Spleen (tissue), 11 donors: ENCODE measurements at regions not wholly inside any gene's neighbourhood (a gene's known extent, or its start where the extent isn't known, plus 50 kb on each side); places are given as distances from the start of the nearest gene placed in this dataset.
"Not testable (repeated sequence)": the region's sequence is repeated elsewhere in the genome, so short reads cannot be mapped to it uniquely, and the experiment has no call there.

Experiments
- DNase-seq: peaks from one replicate; pipeline ENCODE4 v3.0.0-alpha.2; 2020
- H3K27ac ChIP-seq, 8 donors: fragments of 200-600 bp; sonication (generic) in 7 of 8; 1 replicate in 4 of 8; 2 replicates in 4 of 8; pipeline versions ENCODE4 v1.5.0 to v1.8.0; 2016 to 2021; ENCODE audit warnings: inconsistent platforms in 4 of 8, mild to moderate bottlenecking in 4 of 8, moderate library complexity in 1 of 8
- H3K27me3 ChIP-seq, 7 donors: fragments of 200-600 bp; sonication (generic) in 6 of 7; replicated peaks in 1 of 7; 1 replicate in 4 of 7; 2 replicates in 3 of 7; pipeline versions ENCODE4 v1.5.0 to v1.8.0; 2016 to 2021; ENCODE audit warnings: inconsistent platforms in 3 of 7, mild to moderate bottlenecking in 1 of 7
- H3K36me3 ChIP-seq, 6 donors: fragments of 200-600 bp; sonication (generic) in 5 of 6; 1 replicate in 4 of 6; 2 replicates in 2 of 6; pipeline versions ENCODE4 v1.5.0 to v1.8.0; 2016 to 2021; ENCODE audit warnings: inconsistent platforms in 2 of 6
- H3K4me1 ChIP-seq, 6 donors: fragments of 200-600 bp; sonication (generic) in 5 of 6; 1 replicate in 3 of 6; 2 replicates in 3 of 6; pipeline versions ENCODE4 v1.5.0 to v1.8.0; 2016 to 2021; ENCODE audit warnings: inconsistent platforms in 3 of 6
- H3K4me3 ChIP-seq, 8 donors: fragments of 200-600 bp; sonication (generic) in 7 of 8; 1 replicate in 4 of 8; 2 replicates in 4 of 8; pipeline versions ENCODE4 v1.5.0 to v1.8.0; 2016 to 2021; ENCODE audit warnings: inconsistent platforms in 4 of 8, mild to moderate bottlenecking in 4 of 8, moderate library complexity in 2 of 8
- H3K9me3 ChIP-seq, 8 donors: fragments of 200-600 bp; sonication (generic) in 7 of 8; 1 replicate in 4 of 8; 2 replicates in 4 of 8; pipeline versions ENCODE4 v1.5.0 to v1.8.0; 2016 to 2021; ENCODE audit warnings: inconsistent platforms in 4 of 8
- CTCF ChIP-seq, 11 experiments: fragments of 200-600 bp in 7 of 11; fragments of 450-650 bp in 4 of 11; sonication (generic) in 4 of 11; IDR thresholded peaks in 8 of 11; conservative IDR thresholded peaks in 3 of 11; 1 replicate in 7 of 11; 2 replicates in 4 of 11; pipeline versions ENCODE4 v1.4.0 to v1.8.0; 2016 to 2021; ENCODE audit warnings: antibody characterized with exemption in 11 of 11, inconsistent platforms in 4 of 11, mild to moderate bottlenecking in 1 of 11
- POLR2A ChIP-seq, 3 donors: fragments of 450-650 bp; IDR thresholded peaks; one replicate each; pipeline ENCODE4 v1.5.1; 2017; ENCODE audit warnings: antibody characterized with exemption in 3 of 3, mild to moderate bottlenecking in 1 of 3
- POLR2AphosphoS5 ChIP-seq, 3 donors: sonication (generic); formaldehyde crosslinking; IDR thresholded peaks; one replicate each; pipeline ENCODE4 v1.5.1; 2017; ENCODE audit warnings: antibody characterized with exemption in 3 of 3
- WGBS, 5 donors: extraction: QIAGEN DNeasy Blood & Tissue Kit in 3 of 5; methylation state at CpG; one replicate each; pipeline versions ENCODE4 v1.1.5 to v1.1.7; 2013 to 2018; 5-methylcytosine and 5-hydroxymethylcytosine counted together
- intact Hi-C: fragments of 100-400 bp; cut with DNase I; formaldehyde crosslinking; loops from one replicate; pipeline ENCODE4 v1.15.0; 2023; ENCODE audit warnings: low total_unique reads
- donor health status: healthy with polysubstance abuse.
- donor health status: DM: no; HTN: no; CAD: no; lungs with moderate emphysema.
- donor health status: DM: no; HTN: no; CAD: no.
- donor health status: Bipolar disorder and iron deficiency.
- donor health status: healthy.
- donor health status: DM: no; HTN: no; CAD: no.
- donor health status: DM: yes; HTN: yes; CAD: no.

DNA sequence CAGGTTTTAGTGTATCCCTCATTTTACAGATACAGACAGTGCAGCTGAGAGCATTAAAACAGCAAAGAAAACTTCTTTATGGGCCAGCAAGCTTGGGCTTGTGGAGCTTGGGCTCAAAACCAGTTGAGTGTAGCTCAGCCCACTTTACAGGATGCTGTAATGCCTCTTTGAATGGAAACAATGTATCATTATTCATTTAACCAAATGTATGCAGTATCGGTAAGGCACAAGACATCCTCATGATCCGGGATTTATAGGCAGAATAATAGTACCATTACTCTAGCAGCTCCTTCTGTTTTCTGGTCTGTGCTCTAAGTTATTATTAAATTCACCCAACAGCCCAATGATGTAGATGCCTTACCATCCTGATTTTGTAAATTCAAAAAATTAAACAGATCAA, 575.1 kb upstream of the CDH7 start:
- Histone ChIP-seq H3K4me1 (no peaks in the 10 kb centered on the region), H3K27me3 (no peaks in the 10 kb centered on the region), H3K27ac (no peak overlapping the region), H3K4me3 (no peak overlapping the region), H3K36me3 (no peaks in the 10 kb centered on the region), H3K9me3 (peaks cover 0 to 25% (median 16%) of the 10 kb centered on the region in 8 donors)
- 88 to 91% (median 91%) methylated on average over 2 of the region's 2 CpGs for WGBS, 5 donors
- intact Hi-C loops, result no loop called here
- TF ChIP-seq POLR2A (IDR thresholded peaks at IDR 0.05), result no peak
- DNase-seq, result no peak

- H3K27me3 ChIP-seq, H3K4me1 ChIP-seq, intact Hi-C loops, H3K27ac ChIP-seq, DNase-seq, H3K4me3 ChIP-seq, H3K36me3 ChIP-seq: not testable (repeated sequence)
- 89 to 97% (median 94%) methylated on average over 13 of the region's 13 CpGs for WGBS, 5 donors
- peaks cover 0 to 11% (median 8%) of the 10 kb centered on the region in 8 donors for H3K9me3 ChIP-seq
Measured at GRCh38 chr18:65162086-65162485, 588.7 kb upstream of the CDH7 start.

GRCh38 chr18:65146482-65147021, 604.3 kb upstream of the CDH7 start:
- no peaks in the 10 kb centered on the region for H3K36me3 ChIP-seq
- no peaks in the 10 kb centered on the region for H3K27me3 ChIP-seq
- TF ChIP-seq POLR2A (IDR thresholded peaks at IDR 0.05), result no peak
- TF ChIP-seq POLR2AphosphoS5 (IDR thresholded peaks at IDR 0.05), result no peak
- no peak for TF ChIP-seq CTCF (IDR thresholded peaks at IDR 0.05 in 8 of 11, conservative IDR thresholded peaks at IDR 0.05 in 3 of 11)
- intact Hi-C loops, result no loop called here
- 76 to 89% (median 85%) methylated on average over 2 of the region's 2 CpGs for WGBS, 5 donors
- peaks cover 0 to 6% (median 0%) of the 10 kb centered on the region in 8 donors for H3K9me3 ChIP-seq
- DNase-seq, result no peak
- H3K27ac ChIP-seq, result no peak overlapping the region
- no peak overlapping the region for H3K4me3 ChIP-seq
- no peaks in the 10 kb centered on the region for H3K4me1 ChIP-seq

DNA sequence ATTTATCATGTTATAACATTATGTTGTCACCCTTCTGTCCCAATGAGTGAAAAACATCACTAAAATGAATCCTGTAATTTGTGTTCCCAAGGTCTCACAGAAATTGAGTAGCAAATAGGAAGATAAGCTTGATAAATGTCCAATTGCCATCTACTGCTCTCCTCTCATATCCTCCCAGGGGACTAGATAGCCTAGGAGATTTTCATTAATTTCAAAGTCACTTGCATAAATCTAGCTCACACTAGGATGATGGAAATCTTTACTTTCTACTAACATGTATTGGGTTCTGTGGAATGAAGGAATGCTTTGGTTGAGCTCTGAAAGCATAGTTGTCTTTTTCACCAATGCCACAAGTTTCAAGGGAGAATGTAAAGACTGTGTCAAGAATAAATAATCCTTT, 605.5 kb upstream of the CDH7 start:
- no peak for DNase-seq
- Histone ChIP-seq H3K27ac (no peak overlapping the region), H3K9me3 (peaks cover 0 to 6% (median 0%) of the 10 kb centered on the region in 8 donors), H3K27me3 (no peaks in the 10 kb centered on the region), H3K36me3 (no peaks in the 10 kb centered on the region), H3K4me3 (no peak overlapping the region), H3K4me1 (no peaks in the 10 kb centered on the region)
- intact Hi-C loops, result no loop called here
- TF ChIP-seq CTCF (IDR thresholded peaks at IDR 0.05 in 8 of 11, conservative IDR thresholded peaks at IDR 0.05 in 3 of 11), result no peak
- TF ChIP-seq POLR2AphosphoS5 (IDR thresholded peaks at IDR 0.05), result no peak
- TF ChIP-seq POLR2A (IDR thresholded peaks at IDR 0.05), result no peak

- Histone ChIP-seq H3K9me3 (peaks cover 0 to 19% (median 9%) of the 10 kb centered on the region in 8 donors), H3K4me1 (no peaks in the 10 kb centered on the region), H3K4me3 (no peak overlapping the region), H3K27ac (no peak overlapping the region), H3K27me3 (no peaks in the 10 kb centered on the region), H3K36me3 (no peaks in the 10 kb centered on the region)
- whole genome bisulfite sequencing, 5 donors, result 71 to 84% (median 83%) methylated on average over 1 of the region's 1 CpG
- DNase-seq, result no peak
- TF ChIP-seq POLR2A (IDR thresholded peaks at IDR 0.05) (no peak), CTCF (IDR thresholded peaks at IDR 0.05 in 8 of 11, conservative IDR thresholded peaks at IDR 0.05 in 3 of 11) (no peak), POLR2AphosphoS5 (IDR thresholded peaks at IDR 0.05) (no peak)
- intact Hi-C loops, result no loop called here
Measured at GRCh38 chr18:65133610-65134009, 617.2 kb upstream of the CDH7 start.
